K562 (cell line): ENCODE measurements at regions not wholly inside any gene's neighbourhood (a gene's known extent, or its start where the extent isn't known, plus 50 kb on each side); places are given as distances from the start of the nearest gene placed in this dataset.

ENCODE experiments used
- ATAC-seq: fragments of 200-7000 bp; cut with Tn5 transposase; 3 replicates; pipeline ENCODE4 v1.9.1; 2020; ENCODE audit warnings: moderate library complexity
- BruUV-seq: library from RNA; stranded (reverse); fragments of 400-500 nt; replicated peaks from 2 replicates; lab custom pipeline; 2021; lab: Mats Ljungman, UMichigan
- CTCF ChIA-PET: fragments of 300-600 bp; formaldehyde crosslinking; extraction: SDS; loops from one replicate; lab custom pipeline; 2021; ENCODE audit warnings: low intra/inter-chr PET ratio; lab: Yijun Ruan, JAX
- POLR2A ChIA-PET: fragments of 300-600, 350-650 bp; sonication (Branson Sonifier 250); formaldehyde crosslinking; extraction: SDS; loops from one replicate; lab custom pipeline; 2021; ENCODE audit warnings: antibody characterized with exemption, inconsistent platforms; lab: Yijun Ruan, JAX
- DNase-seq, 4 experiments: peaks; one replicate each; pipeline versions ENCODE4 v3.0.0 to v3.0.0-alpha.2; 2011 to 2018; ENCODE audit warnings: low spot score in 3 of 4, mixed read lengths in 3 of 4; ENCODE audit errors: extremely low read depth in 1 of 4
- FAIRE-seq: peaks from 2 replicates; lab custom pipeline; 2011; peaks lifted over from hg19 to GRCh38; lab: Jason Lieb, UNC
- H2AFZ ChIP-seq: 2 replicates; pipeline ENCODE4 v1.6.0; 2011; ENCODE audit warnings: low read depth, low read length, control low read depth, inconsistent platforms
- H3K27ac ChIP-seq: fragments of 200-600 bp; 3 replicates; pipeline ENCODE4 v1.8.0; 2011; ENCODE audit warnings: low read depth, mild to moderate bottlenecking, control low read depth, inconsistent platforms, low read length, moderate library complexity, mixed read lengths; ENCODE audit errors: extremely low read depth
- H3K27me3 ChIP-seq, 2 experiments: fragments of 300-600 bp in 1 of 2; 2 replicates in 1 of 2; 3 replicates in 1 of 2; pipeline versions ENCODE4 v1.6.0 to v1.8.0; 2011; ENCODE audit warnings: inconsistent platforms in 2 of 2, low read length in 2 of 2, mild to moderate bottlenecking in 1 of 2, mixed read lengths in 1 of 2, moderate library complexity in 1 of 2; ENCODE audit not compliant: control insufficient read depth in 2 of 2, insufficient read depth in 2 of 2
- H3K36me3 ChIP-seq: fragments of 300-600 bp; 3 replicates; pipeline ENCODE4 v1.8.0; 2011; ENCODE audit warnings: mild to moderate bottlenecking, low read length, inconsistent platforms; ENCODE audit not compliant: control insufficient read depth, insufficient read depth
- H3K4me1 ChIP-seq, 2 experiments: fragments of 200-600 bp in 1 of 2; replicated peaks in 1 of 2; 2 replicates in 1 of 2; 3 replicates in 1 of 2; pipeline versions ENCODE4 v1.5.1 to v1.8.0; 2011; ENCODE audit warnings: inconsistent platforms in 2 of 2, low read length in 2 of 2, mild to moderate bottlenecking in 1 of 2, mixed read lengths in 1 of 2, moderate library complexity in 1 of 2; ENCODE audit not compliant: control insufficient read depth in 2 of 2, insufficient read depth in 2 of 2
- H3K4me2 ChIP-seq: 2 replicates; pipeline ENCODE4 v1.6.1; 2011; ENCODE audit warnings: low read length, control low read depth, inconsistent platforms, mixed read lengths; ENCODE audit not compliant: insufficient read depth
- H3K4me3 ChIP-seq: fragments of 200-600 bp; sonication (generic), shearing (Covaris generic); 2 replicates; pipeline ENCODE4 v1.5.1; 2016; ENCODE audit warnings: control low read depth, inconsistent platforms
- H3K79me2 ChIP-seq: fragments of 200-600 bp; 3 replicates; pipeline ENCODE4 v1.8.0; 2011; ENCODE audit warnings: low read length, inconsistent platforms; ENCODE audit not compliant: control insufficient read depth, insufficient read depth
- H3K9ac ChIP-seq, 2 experiments: 2 replicates each; pipeline versions ENCODE4 v1.6.0 to v1.6.1; 2011; ENCODE audit warnings: low read depth in 2 of 2, low read length in 2 of 2, control low read depth in 1 of 2, inconsistent platforms in 1 of 2, mild to moderate bottlenecking in 1 of 2, mixed read lengths in 1 of 2; ENCODE audit not compliant: insufficient read depth in 1 of 2
- H3K9me1 ChIP-seq: one replicate; pipeline ENCODE4 v1.6.0; 2011; ENCODE audit warnings: inconsistent platforms, mild to moderate bottlenecking, low read length, moderate library complexity; ENCODE audit not compliant: control insufficient read depth, insufficient read depth
- H3K9me3 ChIP-seq: replicated peaks from 2 replicates; pipeline ENCODE4 v1.5.1; 2011; ENCODE audit warnings: low read depth, low read length, inconsistent platforms; ENCODE audit not compliant: control insufficient read depth, insufficient read depth
- H4K20me1 ChIP-seq: replicated peaks from 2 replicates; pipeline ENCODE4 v1.6.1; 2011; ENCODE audit warnings: low read length, inconsistent platforms, mixed read lengths; ENCODE audit not compliant: control insufficient read depth, insufficient read depth
- ESRRA ChIP-seq: fragments of 450-650 bp; IDR thresholded peaks from 2 replicates; pipeline ENCODE4 v1.6.1; 2014; ENCODE audit warnings: low read depth, mild to moderate bottlenecking, moderate library complexity, borderline replicate concordance
- MAFF ChIP-seq: IDR thresholded peaks from 2 replicates; pipeline ENCODE4 v1.6.1; 2012; ENCODE audit warnings: low read length, improper control_type of control experiment
- MBD2 ChIP-seq: sonication (generic); IDR thresholded peaks from 2 replicates; pipeline ENCODE4 v1.6.1; 2016; ENCODE audit warnings: low read depth, borderline replicate concordance
- POLR2AphosphoS5 ChIP-seq: IDR thresholded peaks from 2 replicates; pipeline ENCODE4 v1.6.1; 2011; ENCODE audit warnings: mild to moderate bottlenecking, low read depth, low read length, moderate library complexity; ENCODE audit not compliant: control insufficient read depth, insufficient read depth
- SNAPC5 ChIP-seq: fragments of 250-450 bp; sonication (Bioruptor Pico); IDR thresholded peaks from 2 replicates; pipeline ENCODE4 v1.8.0; 2021; ENCODE audit warnings: moderate library complexity, mild to moderate bottlenecking, inconsistent platforms
- SREBF2 ChIP-seq: sonication (generic); formaldehyde crosslinking; IDR thresholded peaks from 2 replicates; pipeline ENCODE4 v1.4.0; 2020; ENCODE audit warnings: mild to moderate bottlenecking, missing genetic modification reagents
- WHSC1 ChIP-seq: IDR thresholded peaks from one replicate; pipeline ENCODE4 v1.6.1; 2012; ENCODE audit warnings: low read length, control low read depth, inconsistent platforms
- ZNF407 ChIP-seq: fragments of 450-650 bp; IDR thresholded peaks from 2 replicates; pipeline ENCODE4 v1.6.1; 2016; ENCODE audit warnings: low read depth
- ZNF57 ChIP-seq: fragments of 450-650 bp; formaldehyde crosslinking; IDR thresholded peaks from 2 replicates; pipeline ENCODE4 v1.4.0; 2020; ENCODE audit warnings: mild to moderate bottlenecking, moderate library complexity
- WGBS: fragments of 100-300 bp; shearing (Covaris generic); methylation state at CpG from one replicate; pipeline ENCODE4 v1.1.6; 2016; ENCODE audit warnings: low coverage, mixed read lengths; ENCODE audit not compliant: insufficient coverage; ENCODE audit errors: missing lambda C conversion rate; 5-methylcytosine and 5-hydroxymethylcytosine counted together
- in situ Hi-C: fragments of 300-500 bp; cut with MboI; formaldehyde crosslinking; loops from 4 replicates; pipeline ENCODE4 v1.15.0; 2018; ENCODE audit warnings: inconsistent platforms, mixed read lengths
- intact Hi-C: fragments of 100-400 bp; cut with micrococcal nuclease; formaldehyde crosslinking; loops from 2 replicates; pipeline ENCODE4 v1.14.2; 2022
- TF ChIP-seq, protein P1 (sequence below): fragments of 450-650 bp; IDR thresholded peaks from 2 replicates; pipeline ENCODE4 v1.6.1; 2017; ENCODE audit warnings: antibody characterized with exemption

DNA sequence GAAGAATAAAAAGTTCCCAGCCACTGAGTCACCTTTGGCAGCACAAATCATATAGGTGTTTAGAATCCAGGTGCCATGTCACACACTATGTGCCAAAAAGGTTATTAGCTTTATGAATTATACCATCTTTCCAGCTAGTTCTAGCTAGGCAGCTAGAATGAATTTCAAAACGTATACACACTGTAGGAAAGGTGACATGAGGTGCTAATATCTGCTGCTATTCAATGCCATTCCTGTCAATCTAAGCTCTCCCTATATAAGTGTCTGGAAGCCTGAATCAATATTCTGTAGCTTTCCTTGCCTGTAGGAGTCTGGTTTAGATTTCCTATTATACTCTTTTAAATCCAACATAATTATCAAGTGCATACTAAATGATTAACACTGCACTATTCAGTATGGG, 868.6 kb downstream of the GATA3 start:
- H3K27me3 ChIP-seq, result no peaks in the 10 kb centered on the region
- H3K9me3 ChIP-seq, result no peaks in the 10 kb centered on the region; the same call in 1 of the 2 replicates
- DNase-seq (no peak), ATAC-seq (no peak), FAIRE-seq (no peak)
- no peaks in the 10 kb centered on the region for H4K20me1 ChIP-seq
- CTCF ChIA-PET, result no interaction called here
- no peak overlapping the region for H3K4me2 ChIP-seq
- no peak overlapping the region for H3K27ac ChIP-seq
- BruUV-seq, result no TSS peak
- WGBS, result 0% methylated on average over 1 of the region's 1 CpG
- H3K9me1 ChIP-seq, result no peaks in the 10 kb centered on the region
- no peak overlapping the region for H2AFZ ChIP-seq
- H3K36me3 ChIP-seq, result no peaks in the 10 kb centered on the region
- H3K9ac ChIP-seq, result no peak overlapping the region
- in situ Hi-C loops (loop anchor here (25.0 kb wide), 1 partner anchor 1061 kb away; no protein-coding TSS in a partner anchor), intact Hi-C loops (no loop called here)
- H3K4me3 ChIP-seq, result no peak overlapping the region
- no peaks in the 10 kb centered on the region for H3K4me1 ChIP-seq
- POLR2A ChIA-PET, result no interaction called here
- TF ChIP-seq SNAPC5 (CRISPR knock-in tag) (no peak), MBD2 (no peak), ZNF407 (no peak), WHSC1 (no peak), MAFF (no peak), ZNF57 (CRISPR knock-in tag) (no peak), ESRRA (no peak), SREBF2 (CRISPR knock-in tag) (no peak), POLR2AphosphoS5 (no peak)
- TF ChIP-seq, protein P1, sequence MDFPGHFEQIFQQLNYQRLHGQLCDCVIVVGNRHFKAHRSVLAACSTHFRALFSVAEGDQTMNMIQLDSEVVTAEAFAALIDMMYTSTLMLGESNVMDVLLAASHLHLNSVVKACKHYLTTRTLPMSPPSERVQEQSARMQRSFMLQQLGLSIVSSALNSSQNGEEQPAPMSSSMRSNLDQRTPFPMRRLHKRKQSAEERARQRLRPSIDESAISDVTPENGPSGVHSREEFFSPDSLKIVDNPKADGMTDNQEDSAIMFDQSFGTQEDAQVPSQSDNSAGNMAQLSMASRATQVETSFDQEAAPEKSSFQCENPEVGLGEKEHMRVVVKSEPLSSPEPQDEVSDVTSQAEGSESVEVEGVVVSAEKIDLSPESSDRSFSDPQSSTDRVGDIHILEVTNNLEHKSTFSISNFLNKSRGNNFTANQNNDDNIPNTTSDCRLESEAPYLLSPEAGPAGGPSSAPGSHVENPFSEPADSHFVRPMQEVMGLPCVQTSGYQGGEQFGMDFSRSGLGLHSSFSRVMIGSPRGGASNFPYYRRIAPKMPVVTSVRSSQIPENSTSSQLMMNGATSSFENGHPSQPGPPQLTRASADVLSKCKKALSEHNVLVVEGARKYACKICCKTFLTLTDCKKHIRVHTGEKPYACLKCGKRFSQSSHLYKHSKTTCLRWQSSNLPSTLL, result no peak
- H3K79me2 ChIP-seq, result no peaks in the 10 kb centered on the region
